CD8-positive, alpha-beta memory T cell (primary cell): ENCODE measurements at regions not wholly inside any gene's neighbourhood (a gene's known extent, or its start where the extent isn't known, plus 50 kb on each side); places are given as distances from the start of the nearest gene placed in this dataset.

Experiments used
- CTCF ChIA-PET: fragments of 350-600 bp; sonication (Branson Sonifier 250); formaldehyde crosslinking; loops from one replicate; lab custom pipeline; 2021; ENCODE audit warnings: antibody characterized with exemption; lab: Charles Lee
- POLR2A ChIA-PET: fragments of 350-600 bp; sonication (Branson Sonifier 250); formaldehyde crosslinking; loops from one replicate; lab custom pipeline; 2021; ENCODE audit warnings: antibody characterized with exemption; lab: Charles Lee
- DNase-seq, 5 donors: peaks; one replicate each; pipeline versions ENCODE4 v3.0.0 to v3.0.0-alpha.2; 2020 to 2022; ENCODE audit warnings: mixed read lengths in 1 of 5
- H3K27ac ChIP-seq: one replicate; pipeline ENCODE4 v1.7.0; 2013; ENCODE audit warnings: low read depth, mild to moderate bottlenecking, low read length, moderate library complexity
- H3K27me3 ChIP-seq: 2 replicates; pipeline ENCODE4 v1.7.0; 2013; ENCODE audit warnings: low read length, mild to moderate bottlenecking; ENCODE audit not compliant: insufficient read depth, poor library complexity, severe bottlenecking
- H3K36me3 ChIP-seq: 2 replicates; pipeline ENCODE4 v1.7.0; 2013; ENCODE audit warnings: mild to moderate bottlenecking, low read length, moderate library complexity; ENCODE audit not compliant: insufficient read depth
- H3K4me1 ChIP-seq: 2 replicates; pipeline ENCODE4 v1.7.0; 2013; ENCODE audit warnings: mild to moderate bottlenecking, low read length, moderate library complexity; ENCODE audit not compliant: insufficient read depth
- H3K4me3 ChIP-seq: 2 replicates; pipeline ENCODE4 v1.7.0; 2013; ENCODE audit warnings: mild to moderate bottlenecking, low read length
- H3K9me3 ChIP-seq: 2 replicates; pipeline ENCODE4 v1.7.0; 2013; ENCODE audit warnings: mild to moderate bottlenecking, low read length
- H3K27ac Mint-ChIP-seq, 8 donors: one replicate each; pipeline ENCODE4 v1.8.0; 2020 to 2021; ENCODE audit warnings: mixed read lengths in 8 of 8, mild to moderate bottlenecking in 6 of 8, inconsistent platforms in 3 of 8, moderate library complexity in 3 of 8
- H3K27me3 Mint-ChIP-seq, 2 donors: one replicate each; pipeline ENCODE4 v1.8.0; 2020 to 2021; ENCODE audit warnings: mixed read lengths in 2 of 2, mild to moderate bottlenecking in 1 of 2, moderate library complexity in 1 of 2
- H3K36me3 Mint-ChIP-seq, 3 donors: one replicate each; pipeline ENCODE4 v1.8.0; 2020 to 2021; ENCODE audit warnings: mixed read lengths in 3 of 3, inconsistent platforms in 1 of 3, mild to moderate bottlenecking in 1 of 3
- H3K4me1 Mint-ChIP-seq, 3 donors: one replicate each; pipeline ENCODE4 v1.8.0; 2020 to 2021; ENCODE audit warnings: mixed read lengths in 3 of 3, inconsistent platforms in 1 of 3, mild to moderate bottlenecking in 1 of 3
- H3K4me3 Mint-ChIP-seq, 7 donors: one replicate each; pipeline ENCODE4 v1.8.0; 2020 to 2021; ENCODE audit warnings: mixed read lengths in 7 of 7, mild to moderate bottlenecking in 6 of 7, moderate library complexity in 4 of 7, inconsistent platforms in 2 of 7
- H3K9me3 Mint-ChIP-seq, 5 donors: one replicate each; pipeline ENCODE4 v1.8.0; 2020 to 2022; ENCODE audit warnings: mixed read lengths in 5 of 5, mild to moderate bottlenecking in 3 of 5, moderate library complexity in 2 of 5, inconsistent platforms in 1 of 5

DNA sequence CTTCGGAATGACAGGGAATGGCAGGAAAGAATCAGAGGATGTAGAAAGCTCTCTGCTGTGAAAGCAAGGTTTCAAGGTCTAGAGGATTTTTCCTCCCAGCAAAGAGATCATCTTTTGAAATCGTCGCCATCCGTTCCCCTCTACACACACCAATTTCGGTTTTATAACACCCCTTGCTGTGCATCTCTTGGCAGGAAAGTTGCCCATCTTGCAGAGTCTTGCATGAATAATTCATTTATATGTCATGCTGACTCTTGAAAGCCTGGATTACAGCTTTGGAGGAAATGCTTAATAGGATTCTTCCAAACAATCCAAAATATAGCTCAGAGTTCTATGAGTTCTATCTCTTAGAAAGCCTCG lies 262.7 kb downstream of the CHL1 start:
- Histone ChIP-seq H3K4me1 (no peaks in the 10 kb centered on the region), H3K36me3 (no peaks in the 10 kb centered on the region), H3K27me3 (no peaks in the 10 kb centered on the region), H3K9me3 (no peaks in the 10 kb centered on the region), H3K4me3 (no peak overlapping the region), H3K27ac (no peak overlapping the region)
- Mint-ChIP-seq H3K4me3 (no peak overlapping the region), H3K4me1 (no peaks in the 10 kb centered on the region), H3K36me3 (no peaks in the 10 kb centered on the region), H3K9me3 (peaks cover 0 to 10% (median 2%) of the 10 kb centered on the region in 5 donors), H3K27ac (no peak overlapping the region), H3K27me3 (no peaks in the 10 kb centered on the region)
- DNase-seq: no peak
- CTCF ChIA-PET: no interaction called here
- POLR2A ChIA-PET: no interaction called here

DNA sequence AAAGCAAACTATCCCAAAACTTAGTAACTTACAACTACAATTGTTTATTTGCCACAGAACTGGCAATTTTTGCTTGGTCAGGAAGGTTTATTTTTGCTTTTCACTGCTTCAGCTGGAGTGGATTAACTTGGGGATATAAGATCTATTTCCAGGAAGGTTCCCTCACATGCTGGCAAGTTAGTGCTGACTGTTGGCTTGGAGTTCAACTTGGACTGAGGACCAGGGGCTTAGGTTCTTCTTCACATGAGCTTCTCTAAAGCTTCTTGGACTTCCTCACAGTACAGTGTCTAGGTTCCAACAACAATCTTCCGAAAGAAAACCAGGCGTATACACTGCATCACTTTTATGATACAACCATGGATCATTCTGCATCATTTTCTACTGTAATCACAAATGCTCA lies 264.4 kb downstream of the CHL1 start:
- DNase-seq: no peak
- Histone ChIP-seq H3K36me3 (no peaks in the 10 kb centered on the region), H3K4me1 (no peaks in the 10 kb centered on the region), H3K9me3 (no peaks in the 10 kb centered on the region), H3K27me3 (no peaks in the 10 kb centered on the region), H3K27ac (no peak overlapping the region), H3K4me3 (no peak overlapping the region)
- H3K4me1 Mint-ChIP-seq: no peaks in the 10 kb centered on the region
- H3K27me3 Mint-ChIP-seq: no peaks in the 10 kb centered on the region
- no peaks in the 10 kb centered on the region for H3K36me3 Mint-ChIP-seq
- CTCF ChIA-PET: no interaction called here
- POLR2A ChIA-PET: no interaction called here
- H3K9me3 Mint-ChIP-seq: peaks cover 0 to 10% (median 3%) of the 10 kb centered on the region in 5 donors
- no peak overlapping the region for H3K4me3 Mint-ChIP-seq
- no peak overlapping the region for H3K27ac Mint-ChIP-seq

DNA sequence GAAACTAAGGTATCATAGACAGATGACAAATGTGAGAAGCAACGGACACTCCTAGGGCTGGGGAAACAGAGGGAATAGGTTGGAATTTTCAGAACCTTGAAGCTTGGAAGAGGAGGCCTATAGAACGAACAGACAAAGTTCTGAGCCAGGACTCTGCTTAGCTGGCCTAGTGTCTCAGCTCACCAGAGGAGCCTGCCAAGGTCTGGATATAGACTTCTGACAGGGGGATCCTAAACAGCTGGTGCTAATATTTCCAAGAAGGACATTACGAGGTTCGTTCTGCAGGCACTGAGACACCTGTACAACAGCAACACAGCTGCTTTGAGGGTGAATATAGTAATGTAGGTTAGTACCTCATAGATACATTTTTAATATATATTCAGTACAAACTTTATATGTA lies 266.3 kb downstream of the CHL1 start:
- Mint-ChIP-seq H3K4me1 (no peaks in the 10 kb centered on the region), H3K4me3 (no peak overlapping the region), H3K27ac (no peak overlapping the region), H3K27me3 (no peaks in the 10 kb centered on the region), H3K36me3 (no peaks in the 10 kb centered on the region), H3K9me3 (peaks cover 0 to 10% (median 7%) of the 10 kb centered on the region in 5 donors)
- no peaks in the 10 kb centered on the region for H3K36me3 ChIP-seq
- H3K9me3 ChIP-seq: no peaks in the 10 kb centered on the region
- H3K27me3 ChIP-seq: no peaks in the 10 kb centered on the region
- no peak overlapping the region for H3K4me3 ChIP-seq
- no peak for DNase-seq
- H3K4me1 ChIP-seq: no peaks in the 10 kb centered on the region
- H3K27ac ChIP-seq: no peak overlapping the region
- ChIA-PET POLR2A (no interaction called here), CTCF (no interaction called here)

DNA sequence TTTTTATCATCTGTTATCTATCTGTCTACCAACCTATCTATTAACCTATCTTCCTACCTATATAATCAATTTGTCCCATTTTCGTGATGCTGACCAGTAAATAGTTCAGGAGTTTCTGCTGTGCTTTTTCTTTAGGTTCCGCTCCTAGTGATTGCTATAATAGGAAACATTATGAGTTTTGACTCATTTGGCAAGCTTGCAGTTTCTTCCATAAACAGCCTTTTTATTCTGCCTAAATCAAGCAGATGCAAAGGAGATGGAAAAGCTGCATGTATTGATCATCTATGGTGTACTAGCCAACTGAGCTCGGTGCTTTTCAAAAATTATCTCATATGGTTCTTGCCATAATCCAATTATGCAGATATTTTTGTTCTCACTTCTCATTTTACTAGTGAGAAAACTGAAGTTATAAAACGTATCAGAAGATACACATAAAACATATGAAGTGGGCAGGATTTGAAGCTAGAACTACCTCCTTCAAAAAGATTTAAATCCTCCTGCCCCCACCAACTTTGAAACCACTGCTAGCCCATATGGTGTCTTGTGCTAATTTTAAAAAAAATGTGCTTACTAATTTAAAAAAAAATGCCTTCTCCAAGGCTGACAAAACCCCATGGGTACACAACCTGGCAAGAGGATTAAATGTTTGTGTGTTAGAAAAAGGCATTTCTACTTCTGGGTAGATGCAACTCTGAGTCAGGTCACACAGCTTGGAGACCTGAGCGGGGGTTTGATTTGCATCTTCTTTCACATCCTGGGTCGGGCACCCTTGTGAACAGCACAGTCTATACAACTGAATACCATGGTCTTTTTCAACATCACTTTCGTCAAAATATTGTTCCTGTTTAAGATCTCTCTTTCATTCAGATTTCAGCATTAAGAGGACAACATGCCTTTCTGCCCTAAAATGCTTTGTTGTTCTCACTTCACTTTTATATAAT lies 267.0 kb downstream of the CHL1 start:
- H3K9me3 Mint-ChIP-seq: peaks cover 0 to 11% (median 7%) of the 10 kb centered on the region in 5 donors
- CTCF ChIA-PET: no interaction called here
- POLR2A ChIA-PET: no interaction called here

DNA sequence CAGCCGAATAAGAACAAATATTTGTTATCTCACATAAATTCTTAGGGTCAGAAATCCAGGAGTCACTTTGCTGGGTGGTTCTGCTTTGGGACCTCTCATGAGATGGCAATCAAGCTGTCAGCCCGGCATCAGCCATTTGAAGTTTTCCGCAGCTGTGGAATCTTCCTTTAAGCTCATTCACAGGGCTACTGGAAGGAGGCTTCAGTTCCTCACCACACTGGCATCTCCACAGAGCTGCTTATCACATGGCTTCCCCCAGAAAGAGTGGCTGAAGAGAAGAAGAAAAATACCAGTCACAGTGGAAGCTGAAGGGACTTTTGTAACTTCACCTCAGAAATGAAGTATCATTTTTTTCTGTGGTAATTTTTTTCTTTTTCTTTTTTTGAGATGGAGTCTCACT lies 267.7 kb downstream of the CHL1 start:
- no peaks in the 10 kb centered on the region for H3K4me1 ChIP-seq

More for the DNA sequence above, 267.0 kb downstream of the CHL1 start:
- Mint-ChIP-seq H3K27me3 (no peaks in the 10 kb centered on the region), H3K27ac (no peak overlapping the region), H3K36me3 (no peaks in the 10 kb centered on the region), H3K4me1 (no peaks in the 10 kb centered on the region), H3K4me3 (no peak overlapping the region)
- Histone ChIP-seq H3K27ac (no peak overlapping the region), H3K27me3 (no peaks in the 10 kb centered on the region), H3K9me3 (no peaks in the 10 kb centered on the region), H3K4me3 (no peak overlapping the region), H3K4me1 (no peaks in the 10 kb centered on the region), H3K36me3 (no peaks in the 10 kb centered on the region)
- DNase-seq: no peak

DNA sequence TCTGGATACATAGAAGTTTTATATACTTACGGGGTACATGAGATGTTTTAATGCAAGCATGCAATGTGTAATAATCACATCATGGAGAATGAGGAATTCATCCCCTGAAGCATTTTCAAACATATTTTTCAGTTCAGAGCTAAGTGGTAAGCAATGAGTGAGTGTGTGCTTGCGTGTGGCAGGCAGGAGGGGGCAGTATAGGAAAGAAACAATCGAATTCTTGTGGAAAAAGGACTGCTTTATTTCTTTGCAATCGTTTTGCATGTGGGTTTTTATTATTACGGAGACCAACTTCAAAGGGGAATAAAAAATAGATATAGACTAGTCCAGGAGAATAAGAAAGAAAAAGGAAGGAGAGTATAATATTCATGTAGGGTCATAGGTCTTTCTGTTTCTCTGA lies 271.6 kb downstream of the CHL1 start:
- CTCF ChIA-PET: no interaction called here
- H3K27me3 Mint-ChIP-seq: no peaks in the 10 kb centered on the region
- H3K27ac Mint-ChIP-seq: no peak overlapping the region
- H3K4me3 Mint-ChIP-seq: no peak overlapping the region
- Histone ChIP-seq H3K4me3 (no peak overlapping the region), H3K9me3 (no peaks in the 10 kb centered on the region), H3K4me1 (no peaks in the 10 kb centered on the region), H3K27ac (no peak overlapping the region), H3K36me3 (no peaks in the 10 kb centered on the region), H3K27me3 (no peaks in the 10 kb centered on the region)
- H3K36me3 Mint-ChIP-seq: no peaks in the 10 kb centered on the region
- no peaks in the 10 kb centered on the region for H3K4me1 Mint-ChIP-seq
- peaks cover 3 to 21% (median 8%) of the 10 kb centered on the region in 5 donors for H3K9me3 Mint-ChIP-seq
- POLR2A ChIA-PET: no interaction called here
- no peak for DNase-seq

More for the DNA sequence above, 267.7 kb downstream of the CHL1 start:
- Mint-ChIP-seq H3K4me1 (no peaks in the 10 kb centered on the region), H3K36me3 (no peaks in the 10 kb centered on the region), H3K27ac (no peak overlapping the region), H3K27me3 (no peaks in the 10 kb centered on the region), H3K4me3 (no peak overlapping the region), H3K9me3 (peaks cover 0 to 14% (median 6%) of the 10 kb centered on the region in 5 donors)
- H3K27ac ChIP-seq: no peak overlapping the region
- DNase-seq: no peak
- H3K9me3 ChIP-seq: no peaks in the 10 kb centered on the region
- no peaks in the 10 kb centered on the region for H3K36me3 ChIP-seq
- ChIA-PET CTCF (no interaction called here), POLR2A (no interaction called here)
- H3K27me3 ChIP-seq: no peaks in the 10 kb centered on the region
- no peak overlapping the region for H3K4me3 ChIP-seq

DNA sequence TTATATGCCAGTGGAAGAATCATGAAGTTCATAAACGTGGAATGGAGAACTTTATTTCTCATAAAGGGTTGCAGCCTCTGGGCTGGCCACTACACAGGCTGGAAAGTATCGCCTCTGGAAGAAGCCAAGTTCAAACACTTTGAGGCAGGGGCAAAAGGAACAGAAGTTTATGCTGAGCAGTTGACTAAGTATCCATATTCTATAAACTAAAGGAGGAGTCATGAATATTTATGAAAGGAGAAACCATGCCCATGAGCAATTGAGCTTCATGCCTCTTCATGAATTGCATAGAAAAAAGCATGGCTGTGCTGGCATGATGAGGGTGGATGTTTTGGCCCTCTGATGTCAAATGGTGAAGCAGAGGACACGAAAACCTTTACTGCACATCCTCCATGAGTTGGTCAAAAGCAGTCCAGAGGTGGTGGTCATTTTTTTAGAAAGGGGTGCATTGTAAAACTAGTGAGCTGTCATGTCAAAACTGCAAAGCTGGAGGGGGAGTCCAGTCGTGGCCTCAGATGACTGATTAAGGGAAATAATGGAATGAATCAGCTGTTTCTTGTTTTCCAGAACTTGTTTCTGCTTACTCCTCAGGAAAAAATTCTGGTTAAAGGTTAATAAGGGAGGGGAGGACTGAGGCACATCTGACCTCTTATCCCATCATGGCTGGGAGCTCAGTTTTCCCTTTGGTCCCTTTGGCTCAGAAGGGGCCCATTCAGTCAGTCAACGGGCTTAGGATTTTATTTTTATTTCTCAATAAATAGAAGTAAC lies 276.7 kb downstream of the CHL1 start:
- ChIA-PET CTCF (no interaction called here), POLR2A (no interaction called here)
- no peaks in the 10 kb centered on the region for H3K36me3 ChIP-seq
- H3K4me3 ChIP-seq: no peak overlapping the region
- peaks cover 5 to 28% (median 19%) of the 10 kb centered on the region in 5 donors for H3K9me3 Mint-ChIP-seq
- no peaks in the 10 kb centered on the region for H3K27me3 Mint-ChIP-seq
- no peaks in the 10 kb centered on the region for H3K4me1 ChIP-seq
- no peaks in the 10 kb centered on the region for H3K4me1 Mint-ChIP-seq
- H3K27ac ChIP-seq: no peak overlapping the region
- H3K27ac Mint-ChIP-seq: no peak overlapping the region
- H3K27me3 ChIP-seq: no peaks in the 10 kb centered on the region
- DNase-seq: no peak
- no peak overlapping the region for H3K4me3 Mint-ChIP-seq
- no peaks in the 10 kb centered on the region for H3K36me3 Mint-ChIP-seq
- H3K9me3 ChIP-seq: no peaks in the 10 kb centered on the region

DNA sequence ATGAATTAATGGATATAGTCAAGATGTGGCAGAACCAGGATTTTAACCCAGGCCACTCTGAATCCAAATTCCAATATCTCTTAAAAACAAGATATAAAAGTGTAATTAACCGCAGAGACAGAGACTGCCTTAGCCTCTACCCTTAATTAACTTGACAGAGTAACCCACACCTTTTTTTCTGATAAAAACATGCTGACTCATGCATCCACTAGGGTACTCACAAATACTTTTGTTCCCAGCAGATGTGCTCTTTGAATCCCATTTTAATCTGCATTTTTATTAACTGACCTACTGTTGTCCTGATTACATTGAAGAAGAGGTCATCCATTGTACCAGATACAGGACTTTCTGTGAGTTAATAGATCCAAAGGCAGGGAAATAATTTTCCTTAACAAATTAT lies 278.3 kb downstream of the CHL1 start:
- Mint-ChIP-seq H3K9me3 (peaks cover 4 to 27% (median 24%) of the 10 kb centered on the region in 5 donors), H3K4me1 (no peaks in the 10 kb centered on the region), H3K27ac (no peak overlapping the region), H3K27me3 (no peaks in the 10 kb centered on the region), H3K4me3 (no peak overlapping the region), H3K36me3 (no peaks in the 10 kb centered on the region)
- Histone ChIP-seq H3K27me3 (no peaks in the 10 kb centered on the region), H3K36me3 (no peaks in the 10 kb centered on the region), H3K27ac (no peak overlapping the region), H3K4me3 (no peak overlapping the region), H3K9me3 (no peaks in the 10 kb centered on the region), H3K4me1 (no peaks in the 10 kb centered on the region)
- CTCF ChIA-PET: no interaction called here
- DNase-seq: no peak
- POLR2A ChIA-PET: no interaction called here
